CD4-positive, alpha-beta memory T cell (primary cell): ENCODE measurements at regions not wholly inside any gene's neighbourhood (a gene's known extent, or its start where the extent isn't known, plus 50 kb on each side); places are given as distances from the start of the nearest gene placed in this dataset.
"Not testable (repeated sequence)": the region's sequence is repeated elsewhere in the genome, so short reads cannot be mapped to it uniquely, and the experiment has no call there.

Experiments
- CTCF ChIA-PET: fragments of 350-600 bp; sonication (Branson Sonifier 250); formaldehyde crosslinking; loops from one replicate; lab custom pipeline; 2021; ENCODE audit warnings: inconsistent platforms; ENCODE audit not compliant: partially characterized antibody; lab: Charles Lee
- POLR2A ChIA-PET: fragments of 350-600 bp; sonication (Branson Sonifier 250); formaldehyde crosslinking; loops from one replicate; lab custom pipeline; 2021; ENCODE audit not compliant: partially characterized antibody; lab: Charles Lee
- DNase-seq, 5 donors: peaks; one replicate each; pipeline versions ENCODE4 v3.0.0 to v3.0.0-alpha.2; 2020 to 2022; ENCODE audit warnings: mixed read lengths in 1 of 5
- H3K27ac ChIP-seq: one replicate; pipeline ENCODE4 v1.7.0; 2013; ENCODE audit warnings: low read depth, low read length
- H3K27me3 ChIP-seq: 2 replicates; pipeline ENCODE4 v1.7.0; 2013; ENCODE audit warnings: mild to moderate bottlenecking, low read length, moderate library complexity; ENCODE audit not compliant: insufficient read depth
- H3K36me3 ChIP-seq: 2 replicates; pipeline ENCODE4 v1.7.0; 2013; ENCODE audit warnings: mild to moderate bottlenecking, low read length, moderate library complexity; ENCODE audit not compliant: insufficient read depth
- H3K4me1 ChIP-seq: 2 replicates; pipeline ENCODE4 v1.7.0; 2013; ENCODE audit warnings: mild to moderate bottlenecking, low read length, moderate library complexity; ENCODE audit not compliant: insufficient read depth
- H3K4me3 ChIP-seq, 2 donors: one replicate each; pipeline ENCODE4 v1.7.0; 2013; ENCODE audit warnings: low read length in 2 of 2, mild to moderate bottlenecking in 1 of 2
- H3K9me3 ChIP-seq, 2 donors: one replicate each; pipeline ENCODE4 v1.7.0; 2013; ENCODE audit warnings: low read length in 2 of 2, control low read depth in 1 of 2; ENCODE audit not compliant: control insufficient read depth in 1 of 2
- H3K27ac Mint-ChIP-seq, 7 donors: one replicate each; pipeline ENCODE4 v1.8.0; 2020 to 2021; ENCODE audit warnings: mixed read lengths in 7 of 7, mild to moderate bottlenecking in 6 of 7, inconsistent platforms in 3 of 7, moderate library complexity in 3 of 7
- H3K27me3 Mint-ChIP-seq, 2 donors: one replicate each; pipeline ENCODE4 v1.8.0; 2020 to 2021; ENCODE audit warnings: mixed read lengths in 2 of 2
- H3K36me3 Mint-ChIP-seq, 2 donors: one replicate each; pipeline ENCODE4 v1.8.0; 2020 to 2021; ENCODE audit warnings: mixed read lengths in 2 of 2, inconsistent platforms in 1 of 2, mild to moderate bottlenecking in 1 of 2
- H3K4me1 Mint-ChIP-seq, 4 donors: one replicate each; pipeline ENCODE4 v1.8.0; 2020 to 2021; ENCODE audit warnings: mixed read lengths in 4 of 4, mild to moderate bottlenecking in 1 of 4
- H3K4me3 Mint-ChIP-seq, 8 donors: one replicate each; pipeline ENCODE4 v1.8.0; 2020 to 2021; ENCODE audit warnings: mixed read lengths in 8 of 8, mild to moderate bottlenecking in 7 of 8, moderate library complexity in 6 of 8, inconsistent platforms in 3 of 8
- H3K9me3 Mint-ChIP-seq, 8 donors: one replicate each; pipeline ENCODE4 v1.8.0; 2020 to 2021; ENCODE audit warnings: mixed read lengths in 8 of 8, mild to moderate bottlenecking in 5 of 8, inconsistent platforms in 3 of 8, moderate library complexity in 1 of 8
- intact Hi-C: fragments of 100-400 bp; cut with micrococcal nuclease; formaldehyde crosslinking; loops from one replicate; pipeline ENCODE4 v1.15.1; 2023

- H3K9me3 ChIP-seq, H3K36me3 Mint-ChIP-seq, H3K9me3 Mint-ChIP-seq, H3K4me1 Mint-ChIP-seq, POLR2A ChIA-PET, DNase-seq, H3K4me3 Mint-ChIP-seq, H3K27ac ChIP-seq, CTCF ChIA-PET, H3K27ac Mint-ChIP-seq, H3K4me1 ChIP-seq, intact Hi-C loops, H3K27me3 Mint-ChIP-seq, H3K36me3 ChIP-seq, H3K27me3 ChIP-seq, H3K4me3 ChIP-seq: not testable (repeated sequence)
Observed at GRCh38 chr2:88996588-88996987, 305.1 kb downstream of the RPIA start.

GRCh38 chr2:88999365-88999764, 307.9 kb downstream of the RPIA start:
- Histone ChIP-seq H3K9me3 (no peaks in the 10 kb centered on the region), H3K27ac (no peak overlapping the region), H3K4me3 (no peak overlapping the region), H3K4me1 (no peaks in the 10 kb centered on the region), H3K36me3 (no peaks in the 10 kb centered on the region), H3K27me3 (no peaks in the 10 kb centered on the region)
- H3K4me1 Mint-ChIP-seq, result no peaks in the 10 kb centered on the region
- no peaks in the 10 kb centered on the region for H3K36me3 Mint-ChIP-seq
- peaks cover 0 to 3% (median 0%) of the 10 kb centered on the region in 8 donors for H3K9me3 Mint-ChIP-seq
- POLR2A ChIA-PET, result no interaction called here
- no peak overlapping the region for H3K27ac Mint-ChIP-seq
- intact Hi-C loops, result no loop called here
- peaks cover 2% of the 10 kb centered on the region in 2 donors for H3K27me3 Mint-ChIP-seq
- CTCF ChIA-PET, result no interaction called here
- no peak overlapping the region for H3K4me3 Mint-ChIP-seq
- DNase-seq, result no peak

- H3K4me3 Mint-ChIP-seq, result no peak overlapping the region
- Histone ChIP-seq H3K4me1 (no peaks in the 10 kb centered on the region), H3K36me3 (no peaks in the 10 kb centered on the region), H3K4me3 (no peak overlapping the region), H3K27me3 (no peaks in the 10 kb centered on the region), H3K9me3 (no peaks in the 10 kb centered on the region), H3K27ac (no peak overlapping the region)
- no peak for DNase-seq
- ChIA-PET POLR2A (no interaction called here), CTCF (no interaction called here)
- H3K27me3 Mint-ChIP-seq, result peaks cover 2 to 4% of the 10 kb centered on the region in 2 donors
- H3K27ac Mint-ChIP-seq, result no peak overlapping the region
- no peaks in the 10 kb centered on the region for H3K36me3 Mint-ChIP-seq
- intact Hi-C loops, result no loop called here
- H3K9me3 Mint-ChIP-seq, result peaks cover 0 to 3% (median 0%) of the 10 kb centered on the region in 8 donors
- H3K4me1 Mint-ChIP-seq, result no peaks in the 10 kb centered on the region
Observed at GRCh38 chr2:89000235-89000634, 308.8 kb downstream of the RPIA start.

GRCh38 chr2:89004238-89004637, 312.8 kb downstream of the RPIA start:
- H3K27me3 Mint-ChIP-seq, CTCF ChIA-PET: not testable (repeated sequence)

GRCh38 chr2:89020566-89020965, 329.1 kb downstream of the RPIA start:
- H3K9me3 Mint-ChIP-seq, H3K9me3 ChIP-seq, H3K4me3 ChIP-seq, POLR2A ChIA-PET, H3K27me3 Mint-ChIP-seq, H3K27me3 ChIP-seq, H3K4me1 Mint-ChIP-seq, H3K4me1 ChIP-seq, H3K27ac Mint-ChIP-seq, CTCF ChIA-PET, intact Hi-C loops, H3K27ac ChIP-seq, H3K4me3 Mint-ChIP-seq, H3K36me3 Mint-ChIP-seq, DNase-seq, H3K36me3 ChIP-seq: not testable (repeated sequence)

More at GRCh38 chr2:89004238-89004637, 312.8 kb downstream of the RPIA start:
- H3K9me3 Mint-ChIP-seq, H3K4me3 Mint-ChIP-seq, H3K27ac Mint-ChIP-seq, H3K36me3 Mint-ChIP-seq, H3K4me3 ChIP-seq, H3K27me3 ChIP-seq, DNase-seq, H3K36me3 ChIP-seq, intact Hi-C loops, POLR2A ChIA-PET, H3K4me1 Mint-ChIP-seq, H3K9me3 ChIP-seq, H3K27ac ChIP-seq, H3K4me1 ChIP-seq: not testable (repeated sequence)

GRCh38 chr2:89026296-89026695, 334.8 kb downstream of the RPIA start:
- H3K27me3 Mint-ChIP-seq, H3K27me3 ChIP-seq, H3K27ac Mint-ChIP-seq, CTCF ChIA-PET, intact Hi-C loops, H3K36me3 ChIP-seq, H3K4me1 Mint-ChIP-seq, H3K9me3 ChIP-seq, H3K27ac ChIP-seq, DNase-seq, H3K4me1 ChIP-seq, H3K9me3 Mint-ChIP-seq, H3K4me3 ChIP-seq, POLR2A ChIA-PET, H3K36me3 Mint-ChIP-seq, H3K4me3 Mint-ChIP-seq: not testable (repeated sequence)

GRCh38 chr2:89027115-89027514, 335.6 kb downstream of the RPIA start:
- DNase-seq, H3K27ac ChIP-seq, H3K27me3 Mint-ChIP-seq, CTCF ChIA-PET, POLR2A ChIA-PET, H3K27ac Mint-ChIP-seq, H3K27me3 ChIP-seq, H3K4me3 Mint-ChIP-seq, intact Hi-C loops, H3K9me3 ChIP-seq, H3K4me1 Mint-ChIP-seq, H3K36me3 ChIP-seq, H3K4me1 ChIP-seq, H3K4me3 ChIP-seq, H3K36me3 Mint-ChIP-seq, H3K9me3 Mint-ChIP-seq: not testable (repeated sequence)

GRCh38 chr2:89027536-89027935, 336.1 kb downstream of the RPIA start:
- H3K36me3 Mint-ChIP-seq, DNase-seq, H3K9me3 Mint-ChIP-seq, H3K27ac Mint-ChIP-seq, POLR2A ChIA-PET, intact Hi-C loops, H3K4me3 ChIP-seq, H3K36me3 ChIP-seq, H3K4me1 Mint-ChIP-seq, H3K27ac ChIP-seq, H3K27me3 ChIP-seq, CTCF ChIA-PET, H3K27me3 Mint-ChIP-seq, H3K4me3 Mint-ChIP-seq, H3K9me3 ChIP-seq, H3K4me1 ChIP-seq: not testable (repeated sequence)
